ENCODE measurements at regions not wholly inside any gene's neighbourhood (a gene's known extent, or its start where the extent isn't known, plus 50 kb on each side); places are given as distances from the start of the nearest gene placed in this dataset.

- DNase-seq: no peak
Measured at GRCh38 chr7:16978358-16979244, 96.8 kb upstream of the AGR3 start.

- no peak for DNase-seq
Measured at GRCh38 chr7:16980539-16980938, 98.8 kb upstream of the AGR3 start.

- peak; percentile 42 for DNase-seq
Measured at GRCh38 chr7:16982640-16983350, 101.0 kb upstream of the AGR3 start.

GRCh38 chr7:16984375-16984774 is 102.6 kb upstream of the AGR3 start:
- no peak for DNase-seq

GRCh38 chr7:16985621-16986020 is 103.8 kb upstream of the AGR3 start:
- no peak for DNase-seq

GRCh38 chr7:16986755-16987154 is 105.0 kb upstream of the AGR3 start:
- DNase-seq: no peak

- no peak for DNase-seq
Measured at GRCh38 chr7:16989811-16990413, 108.1 kb upstream of the AGR3 start.

GRCh38 chr7:16991551-16991950 is 109.8 kb upstream of the AGR3 start:
- DNase-seq: no peak

GRCh38 chr7:16993543-16993942 is 111.8 kb upstream of the AGR3 start:
- DNase-seq: no peak

- no peak for DNase-seq
Measured at GRCh38 chr7:16998481-16999051, 116.8 kb upstream of the AGR3 start.

GRCh38 chr7:16999541-17000267 is 117.9 kb upstream of the AGR3 start:
- no peak for DNase-seq

GRCh38 chr7:17005271-17005670 is 123.5 kb upstream of the AGR3 start:
- DNase-seq: no peak

- DNase-seq: no peak
Measured at GRCh38 chr7:17007841-17008240, 126.1 kb upstream of the AGR3 start.

GRCh38 chr7:17009007-17009719 is 127.4 kb upstream of the AGR3 start:
- peak; percentile 19 for DNase-seq

GRCh38 chr7:17009933-17010332 is 128.2 kb upstream of the AGR3 start:
- DNase-seq: no peak

GRCh38 chr7:17010637-17011300 is 129.0 kb upstream of the AGR3 start:
- no peak for DNase-seq

GRCh38 chr7:17013204-17013603 is 131.4 kb upstream of the AGR3 start:
- DNase-seq: no peak

- DNase-seq: no peak
Measured at GRCh38 chr7:17014686-17015085, 132.9 kb upstream of the AGR3 start.

- no peak for DNase-seq
Measured at GRCh38 chr7:17015598-17016031, 133.8 kb upstream of the AGR3 start.

GRCh38 chr7:17016402-17017010 is 134.7 kb upstream of the AGR3 start:
- no peak for DNase-seq

GRCh38 chr7:17019106-17019505 is 137.3 kb upstream of the AGR3 start:
- no peak for DNase-seq
